NCI-H446 (cell line): ENCODE measurements at regions not wholly inside any gene's neighbourhood (a gene's known extent, or its start where the extent isn't known, plus 50 kb on each side); places are given as distances from the start of the nearest gene placed in this dataset.

ENCODE experiments used
- DNase-seq, 2 experiments: peaks; one replicate each; lab custom pipeline; 2025; lab: John Stamatoyannopoulos, UW

GRCh38 chr15:53462651-53463050 is 296.8 kb downstream of the WDR72 start:
- no peak for DNase-seq

GRCh38 chr15:53461677-53462076 is 297.8 kb downstream of the WDR72 start:
- no peak for DNase-seq

- DNase-seq: no peak
Measured at GRCh38 chr15:53458736-53459135, 300.7 kb downstream of the WDR72 start.

GRCh38 chr15:53457479-53457878 is 302.0 kb downstream of the WDR72 start:
- no peak for DNase-seq

GRCh38 chr15:53454843-53455721 is 304.4 kb downstream of the WDR72 start:
- DNase-seq: no peak

- no peak for DNase-seq
Measured at GRCh38 chr15:53454535-53454842, 305.0 kb downstream of the WDR72 start.

GRCh38 chr15:53453253-53454105 is 306.0 kb downstream of the WDR72 start:
- DNase-seq: no peak

- peak in 1 of 2 experiments; percentile 11 for DNase-seq
Measured at GRCh38 chr15:53448232-53449015, 311.0 kb downstream of the WDR72 start.

GRCh38 chr15:53447742-53448141 is 311.7 kb downstream of the WDR72 start:
- no peak for DNase-seq

GRCh38 chr15:53447053-53447574 is 312.3 kb downstream of the WDR72 start:
- no peak for DNase-seq

GRCh38 chr15:53446376-53446775 is 313.1 kb downstream of the WDR72 start:
- no peak for DNase-seq

GRCh38 chr15:53445531-53445930 is 313.9 kb downstream of the WDR72 start:
- no peak for DNase-seq

GRCh38 chr15:53437985-53438841 is 321.2 kb downstream of the WDR72 start:
- DNase-seq: no peak

GRCh38 chr15:53437366-53437765 is 322.1 kb downstream of the WDR72 start:
- DNase-seq: peak; percentile 61 to 92

- no peak for DNase-seq
Measured at GRCh38 chr15:53434174-53434678, 325.2 kb downstream of the WDR72 start.

- no peak for DNase-seq
Measured at GRCh38 chr15:53416219-53416940, 343.1 kb downstream of the WDR72 start.

- DNase-seq: no peak
Measured at GRCh38 chr15:53414167-53414566, 345.3 kb downstream of the WDR72 start.

- no peak for DNase-seq
Measured at GRCh38 chr15:53412542-53412941, 346.9 kb downstream of the WDR72 start.

- no peak for DNase-seq
Measured at GRCh38 chr15:53404930-53405493, 354.5 kb downstream of the WDR72 start.

GRCh38 chr15:53401503-53401902 is 358.0 kb downstream of the WDR72 start:
- no peak for DNase-seq
